NCI-H2107 treated with DMSO at 0.1 percent for 48 hours (cell line): ENCODE measurements at regions not wholly inside any gene's neighbourhood (a gene's known extent, or its start where the extent isn't known, plus 50 kb on each side); places are given as distances from the start of the nearest gene placed in this dataset.
"Not testable (repeated sequence)": the region's sequence is repeated elsewhere in the genome, so short reads cannot be mapped to it uniquely, and the experiment has no call there.

Source experiments
- DNase-seq: peaks from one replicate; lab custom pipeline; 2025; ENCODE audit not compliant: unreplicated experiment; lab: John Stamatoyannopoulos, UW

DNA sequence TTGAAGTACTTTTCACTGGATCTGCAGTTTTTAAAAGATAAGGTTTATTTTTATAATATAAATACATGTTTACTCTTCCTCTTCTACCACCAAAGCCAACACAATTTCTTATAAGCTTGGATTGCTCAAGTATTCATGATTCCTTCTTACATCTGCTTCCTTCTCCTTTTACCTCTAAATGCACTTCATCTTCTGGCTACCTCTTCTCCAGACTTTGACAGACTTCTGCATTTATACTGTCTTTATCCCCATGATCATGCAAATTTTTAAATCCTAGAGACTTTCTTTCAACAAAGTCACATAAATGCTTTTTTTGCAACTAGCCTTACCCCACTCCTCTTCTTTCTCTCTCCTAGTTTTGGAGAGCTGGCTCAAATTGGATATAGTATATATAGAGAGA lies 142.9 kb downstream of the TFAP2B start:
- DNase-seq: no peak

DNA sequence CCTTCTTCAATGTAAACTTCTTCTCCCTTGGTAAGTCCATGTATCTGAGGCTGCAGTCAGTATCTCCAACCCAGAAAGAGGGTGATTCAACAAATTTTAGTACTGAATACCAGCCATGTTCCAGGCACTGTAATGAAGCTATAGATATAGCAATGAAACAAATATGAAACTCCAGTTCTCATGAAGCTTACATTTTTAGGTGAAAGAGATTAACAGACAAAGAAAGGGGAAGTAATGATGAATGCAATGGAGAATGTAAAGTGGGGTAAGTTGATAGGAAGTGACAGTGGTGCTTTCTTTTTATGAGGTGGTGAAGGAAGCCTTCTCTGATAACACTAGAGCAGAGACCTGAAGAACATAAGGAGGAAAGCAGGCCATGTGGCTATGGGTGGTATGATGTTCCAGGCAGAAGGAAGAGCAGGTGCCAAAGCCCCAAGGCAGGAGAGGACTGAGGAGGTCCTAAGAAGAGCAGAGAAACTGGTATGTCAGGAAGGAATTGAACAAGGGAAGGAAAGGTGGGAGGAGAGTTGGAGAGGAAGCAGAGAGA lies 143.6 kb downstream of the TFAP2B start:
- no peak for DNase-seq

DNA sequence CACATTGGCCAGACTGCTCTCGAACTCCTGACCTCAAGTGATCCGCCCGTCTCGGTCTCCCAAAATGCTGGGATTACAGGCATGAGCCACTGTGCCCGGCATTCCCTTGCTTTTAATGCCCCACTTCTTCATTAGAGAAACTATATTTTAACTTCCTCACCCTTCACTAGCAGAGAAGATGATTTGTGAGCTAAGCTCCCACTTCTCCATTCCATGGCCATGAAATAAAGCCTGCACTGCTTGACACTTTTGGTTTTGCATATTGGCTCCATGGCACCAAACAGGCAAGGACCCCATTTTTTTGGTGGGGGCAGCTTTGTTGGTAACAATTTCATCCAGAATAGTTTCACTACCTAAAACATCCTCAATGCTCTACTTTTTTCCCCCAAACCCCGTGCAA lies 145.3 kb downstream of the TFAP2B start:
- no peak for DNase-seq

DNA sequence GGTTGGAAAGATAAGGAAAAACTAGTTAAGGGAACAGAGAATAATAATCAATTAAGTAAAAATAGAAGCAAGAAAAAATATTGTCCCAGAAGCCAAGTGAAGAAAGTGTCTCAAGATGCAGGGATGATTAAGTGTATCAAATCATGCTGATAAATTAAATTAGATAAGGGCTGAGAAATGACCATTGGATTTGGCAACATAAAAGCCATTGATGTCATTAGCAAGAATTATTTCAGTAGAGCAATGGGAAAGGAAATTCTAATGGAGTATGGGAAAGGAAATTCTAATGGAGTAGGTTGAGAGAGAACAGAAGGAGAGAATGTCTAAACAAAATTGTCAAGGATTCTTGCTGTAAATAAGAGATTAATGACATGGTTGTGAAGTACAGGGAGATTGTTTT lies 146.8 kb downstream of the TFAP2B start:
- DNase-seq: no peak

DNA sequence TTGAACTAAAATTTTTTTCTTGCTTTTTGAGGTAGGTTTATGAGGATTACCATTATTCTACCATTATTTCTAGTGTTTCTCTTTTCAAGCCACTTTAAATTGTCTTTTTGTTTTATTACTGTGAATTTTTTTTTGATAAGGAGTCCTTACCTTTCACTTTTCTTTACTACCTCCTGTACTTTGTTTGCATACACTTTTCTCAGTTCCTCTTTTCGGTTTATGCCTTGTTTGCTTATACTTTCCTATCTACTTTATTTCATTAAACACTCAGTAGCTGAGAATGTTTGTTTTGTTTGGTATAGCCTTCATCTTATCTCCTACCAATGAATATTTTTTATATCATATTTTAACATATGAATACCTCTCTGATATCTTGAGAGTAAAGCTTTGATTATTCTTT lies 147.9 kb downstream of the TFAP2B start:
- DNase-seq: no peak

DNA sequence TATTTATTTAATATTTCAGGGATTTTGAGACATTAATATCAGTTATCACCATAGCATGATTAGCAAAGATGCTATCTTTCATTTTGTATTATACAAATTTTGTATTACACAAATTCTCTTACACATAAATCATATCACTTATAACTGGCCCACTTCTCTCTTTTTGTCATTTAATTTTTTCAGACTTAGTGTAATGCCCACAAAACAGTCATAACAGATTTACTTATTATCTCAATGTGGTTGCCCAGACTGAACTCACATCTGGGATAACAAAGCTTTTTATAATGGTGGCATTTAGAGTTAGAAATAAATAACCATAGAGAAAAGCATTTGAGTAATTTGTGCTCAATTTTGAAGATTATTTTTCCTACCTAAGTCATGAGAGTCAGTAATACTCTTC lies 148.3 kb downstream of the TFAP2B start:
- DNase-seq: no peak

DNA sequence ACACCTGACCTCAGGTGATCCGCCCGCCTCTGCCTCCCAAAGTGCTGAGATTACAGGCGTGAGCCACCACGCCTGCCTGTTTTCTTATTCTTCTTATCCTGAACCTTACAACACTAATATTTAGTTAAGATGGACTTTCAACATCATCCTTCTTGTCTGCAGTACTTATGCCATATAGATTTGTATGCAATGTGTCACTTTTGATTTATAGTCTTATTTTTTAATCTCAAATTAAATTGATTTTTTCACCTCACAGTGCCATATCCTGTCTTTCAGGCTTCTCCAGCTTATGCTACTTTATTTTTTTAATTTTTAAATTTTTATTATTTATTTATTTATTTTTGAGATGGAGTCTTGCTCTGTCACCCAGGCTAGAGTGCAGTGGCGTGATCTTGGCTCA lies 149.6 kb downstream of the TFAP2B start:
- not testable (repeated sequence) for DNase-seq

DNA sequence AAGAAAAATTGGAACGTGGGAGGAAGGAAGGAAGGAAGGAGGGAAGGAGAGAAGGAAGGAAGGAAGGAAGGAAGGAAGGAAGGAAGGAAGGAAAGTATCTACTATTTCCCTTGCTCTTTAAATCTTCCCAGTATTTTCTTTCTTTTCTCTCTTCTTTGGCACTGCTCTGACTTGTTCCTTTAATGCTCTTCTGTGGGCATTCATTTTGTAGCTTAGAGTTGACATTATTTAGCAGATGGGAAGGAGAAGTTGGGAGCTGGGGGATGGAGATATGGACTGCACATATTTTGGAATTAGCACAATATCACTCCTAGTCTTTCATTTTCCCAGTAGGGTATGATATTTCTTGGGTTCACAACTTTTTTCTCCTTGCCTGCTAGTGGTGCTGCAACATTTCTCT lies 152.2 kb downstream of the TFAP2B start:
- no peak for DNase-seq

DNA sequence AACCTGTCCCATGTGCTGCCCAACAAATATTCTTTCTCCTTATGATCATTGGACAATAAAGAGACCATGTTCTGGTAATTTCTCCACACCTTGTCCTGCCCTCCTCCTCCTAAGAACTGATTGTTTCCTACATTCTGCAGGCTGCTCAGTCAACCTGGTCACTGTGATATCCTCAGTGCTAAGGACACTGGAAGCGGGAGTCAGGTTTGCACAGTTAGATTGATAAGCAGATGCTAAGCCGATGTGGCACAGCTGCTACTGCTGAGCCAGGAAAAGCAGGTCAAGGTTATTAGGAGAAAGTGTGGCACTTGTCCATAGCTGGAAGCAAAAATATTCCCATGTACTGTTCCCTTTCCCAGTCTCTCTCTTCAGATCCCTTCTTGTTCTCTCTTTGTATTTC lies 154.8 kb downstream of the TFAP2B start:
- DNase-seq: no peak

DNA sequence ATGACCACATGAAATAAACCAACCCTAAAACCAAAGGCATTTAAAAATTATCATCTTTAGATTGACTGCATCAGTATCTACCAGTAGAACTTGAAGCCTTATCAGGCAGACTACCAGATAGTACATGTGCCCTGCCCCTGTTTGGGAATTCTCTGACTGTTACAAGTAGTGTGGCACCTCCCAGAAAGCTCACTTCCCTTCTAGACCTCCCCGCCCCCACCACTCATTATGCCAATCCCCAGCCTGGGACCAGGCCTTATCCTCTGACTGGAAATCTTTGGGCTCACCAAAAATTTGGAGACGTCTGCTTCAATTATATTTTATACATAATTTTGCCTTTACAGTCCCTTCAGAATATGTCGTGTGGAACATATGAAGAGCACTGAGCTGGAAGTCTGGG lies 155.6 kb downstream of the TFAP2B start:
- no peak for DNase-seq

DNA sequence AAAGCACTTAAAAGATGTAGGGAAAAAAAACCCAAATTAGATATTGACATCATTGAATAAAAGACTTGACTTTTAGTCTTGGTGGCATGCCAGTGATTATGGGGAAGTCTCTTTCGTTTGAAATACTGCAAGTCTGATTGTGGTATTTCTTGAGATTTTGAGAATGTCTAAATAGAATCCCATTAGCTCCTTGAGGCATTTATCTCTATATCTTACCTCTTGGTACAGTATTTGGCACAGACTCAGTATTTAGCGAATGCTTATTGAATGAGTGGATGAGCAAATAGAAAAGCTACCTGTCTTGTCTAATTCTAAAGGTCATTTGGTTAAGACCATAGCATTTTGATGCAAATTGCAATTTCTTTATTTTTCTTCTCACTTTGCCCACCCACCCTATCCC lies 156.5 kb downstream of the TFAP2B start:
- no peak for DNase-seq

DNA sequence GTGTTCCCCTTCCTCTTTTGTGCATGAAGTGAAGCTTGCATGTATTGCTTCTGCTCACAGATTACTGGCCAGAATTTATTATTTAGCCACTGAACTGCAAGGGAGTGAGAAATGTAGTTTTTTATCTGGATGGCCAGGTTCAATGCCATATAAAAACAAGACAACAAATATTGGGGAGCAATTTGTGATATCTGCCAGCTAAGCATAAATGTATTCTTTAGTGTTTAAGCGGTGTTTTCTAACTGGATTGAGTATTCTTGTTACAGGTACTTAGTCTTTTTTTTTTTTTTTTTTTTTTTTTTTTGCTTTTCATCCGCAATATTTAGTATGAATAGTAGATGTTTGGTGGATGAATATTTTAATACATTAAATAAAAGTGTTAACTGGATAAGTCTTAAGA lies 158.2 kb downstream of the TFAP2B start:
- DNase-seq: no peak

DNA sequence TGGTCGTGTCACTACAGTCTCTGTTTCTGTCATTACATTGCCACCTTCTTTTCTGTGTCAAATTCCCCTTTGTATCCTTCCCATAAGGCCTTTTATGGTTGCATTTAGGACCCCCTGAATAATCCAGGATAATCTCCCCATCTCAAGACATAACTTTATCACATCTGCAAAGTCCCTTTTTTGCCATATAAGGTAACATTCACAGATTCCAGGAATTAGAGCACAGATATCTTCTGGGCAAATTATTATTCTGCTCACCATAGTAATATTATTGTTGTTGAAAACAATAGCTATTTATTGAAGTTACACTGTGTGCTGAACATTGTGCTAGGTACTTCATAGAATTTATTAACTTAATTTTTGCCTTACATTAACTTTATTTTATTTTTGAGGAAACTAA lies 159.1 kb downstream of the TFAP2B start:
- DNase-seq: no peak

DNA sequence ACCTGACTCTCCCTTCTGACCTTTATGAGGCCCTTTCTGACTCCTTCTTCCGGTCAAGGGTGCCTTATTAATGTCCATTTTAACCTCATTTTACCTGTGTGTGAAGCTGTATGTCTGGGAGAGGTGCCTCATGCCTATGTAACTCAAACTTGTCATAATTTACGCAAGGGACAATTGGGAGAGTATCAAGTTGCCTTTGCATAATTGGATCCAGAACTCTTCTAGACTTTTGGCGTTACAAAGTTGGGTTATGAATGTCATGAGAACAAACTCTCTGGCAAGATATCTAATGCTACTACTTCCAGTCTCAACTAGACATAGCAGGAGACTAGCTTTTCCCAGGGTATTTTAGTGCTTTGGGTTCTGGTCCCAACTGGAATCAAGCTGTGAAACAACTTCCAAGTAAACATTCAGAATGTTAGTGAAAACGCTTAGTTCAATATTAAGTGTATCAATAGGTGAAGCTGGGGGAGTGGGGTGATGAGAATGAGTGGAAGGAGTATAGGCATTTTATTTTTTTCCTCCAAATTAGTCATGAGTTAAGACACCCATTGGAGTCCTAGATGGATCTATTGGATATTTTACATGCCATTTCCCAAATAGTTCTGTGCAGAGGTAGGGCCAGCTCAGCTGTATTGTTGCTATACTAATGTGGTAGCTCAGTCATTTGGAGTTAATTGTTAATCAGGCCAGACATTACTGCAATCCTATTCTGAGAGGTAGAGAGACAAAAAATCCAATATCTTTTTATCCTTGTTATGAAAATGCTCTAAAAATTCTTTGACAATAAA lies 159.9 kb downstream of the TFAP2B start:
- no peak for DNase-seq

DNA sequence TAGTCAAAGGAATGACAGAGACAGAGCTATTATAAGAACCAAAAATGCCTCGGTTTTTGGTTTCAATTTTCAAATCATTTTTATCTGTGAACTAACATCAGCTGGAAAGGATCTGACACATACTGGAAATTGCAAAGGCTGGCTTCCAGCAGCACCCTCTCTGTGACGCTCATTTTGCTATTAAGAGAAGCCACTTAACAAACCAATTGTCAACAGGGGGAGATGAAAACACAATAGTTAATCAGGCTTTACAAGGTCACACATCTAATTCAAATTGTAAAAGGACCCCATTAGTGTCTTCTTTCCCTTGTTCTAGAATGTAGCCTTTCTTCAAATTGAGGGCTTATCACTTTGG lies 160.5 kb downstream of the TFAP2B start:
- no peak for DNase-seq

DNA sequence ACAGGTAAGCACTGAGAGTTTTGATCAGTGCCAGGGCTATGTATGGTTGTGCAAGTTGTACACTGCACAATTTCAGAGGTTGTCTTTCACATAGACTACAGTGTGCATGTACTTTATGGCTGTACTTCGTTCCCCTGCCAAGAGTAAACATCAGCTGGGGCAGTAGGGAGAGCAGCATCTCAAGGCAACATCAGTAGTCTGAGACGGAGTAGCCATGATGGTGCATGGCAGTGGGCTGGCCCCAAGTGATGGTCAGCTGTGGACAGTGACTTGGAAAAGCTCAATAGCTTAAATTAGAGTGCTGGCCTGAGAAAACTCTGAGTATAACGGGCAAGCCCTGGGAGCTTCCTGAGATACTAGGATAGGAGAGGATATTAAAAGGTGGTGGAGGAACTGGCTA lies 165.5 kb downstream of the TFAP2B start:
- no peak for DNase-seq

DNA sequence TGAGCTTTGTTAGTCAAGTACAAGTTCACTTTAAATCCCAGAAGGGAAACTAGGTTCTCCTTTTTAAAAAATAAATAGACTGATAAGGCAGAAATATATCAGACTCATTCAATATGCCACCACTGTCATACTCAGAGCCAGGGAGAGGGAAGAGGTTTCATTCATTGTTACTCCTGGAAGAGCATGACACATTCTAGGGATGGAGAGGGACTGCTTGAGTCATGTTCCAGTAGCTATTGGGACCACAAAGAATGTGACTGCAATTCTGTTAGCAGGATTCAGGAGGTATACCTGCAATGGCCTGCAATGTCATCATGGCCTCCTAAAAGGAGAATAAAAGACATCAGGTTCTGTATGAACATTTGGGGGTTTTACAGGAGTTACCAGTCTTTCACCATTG lies 167.6 kb downstream of the TFAP2B start:
- no peak for DNase-seq

DNA sequence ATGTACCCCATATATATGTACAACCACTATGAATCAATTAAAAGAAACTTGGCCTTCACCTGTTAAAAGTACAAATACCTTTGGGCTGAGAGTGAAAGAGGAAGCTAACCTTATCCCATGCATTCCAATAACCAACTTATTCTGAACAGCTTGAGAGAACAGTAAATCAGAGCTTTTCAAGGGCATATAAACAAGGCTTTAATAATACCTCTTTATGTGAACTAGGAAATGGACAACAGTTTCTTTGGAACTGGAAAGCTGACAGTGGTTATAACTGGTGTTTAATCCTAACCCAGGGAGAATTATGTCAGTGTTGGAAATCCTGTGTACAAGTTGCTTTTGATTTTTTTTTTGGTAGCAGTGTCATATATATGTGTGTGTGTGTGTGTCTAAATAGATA lies 170.5 kb downstream of the TFAP2B start:
- DNase-seq: no peak

DNA sequence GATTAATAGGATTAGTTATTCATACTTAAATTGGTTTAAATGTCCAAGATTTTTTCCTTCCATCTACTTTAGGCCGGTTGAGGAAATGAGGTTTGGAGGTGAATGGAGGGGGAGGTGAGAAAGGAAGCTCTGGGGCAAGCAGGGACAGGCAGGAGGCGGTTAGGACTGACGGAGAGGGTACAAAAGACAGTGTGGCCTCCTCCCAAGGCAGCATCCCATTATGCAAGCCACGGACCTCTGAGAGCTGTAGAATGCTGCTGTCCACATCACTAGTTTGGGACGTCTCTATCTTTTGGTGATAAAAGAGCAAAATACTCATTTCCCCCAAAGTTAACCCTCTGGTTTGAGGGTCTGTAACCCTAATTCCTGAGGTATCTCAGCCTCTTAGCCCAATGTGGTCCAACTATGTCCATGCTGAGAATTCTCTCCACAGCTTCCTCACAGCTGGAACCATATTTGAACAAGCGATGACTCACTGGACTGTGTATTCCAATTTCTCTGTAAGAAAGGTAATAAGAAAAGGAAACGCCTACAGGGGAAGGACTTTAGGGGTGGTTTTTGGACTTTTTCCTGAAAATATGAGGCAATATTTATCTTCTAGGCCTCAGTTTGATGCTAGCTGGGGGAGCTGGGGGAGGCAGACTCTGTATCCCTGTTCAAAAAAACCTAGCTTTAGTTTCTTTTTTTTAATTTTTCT lies 172.2 kb downstream of the TFAP2B start:
- no peak for DNase-seq

DNA sequence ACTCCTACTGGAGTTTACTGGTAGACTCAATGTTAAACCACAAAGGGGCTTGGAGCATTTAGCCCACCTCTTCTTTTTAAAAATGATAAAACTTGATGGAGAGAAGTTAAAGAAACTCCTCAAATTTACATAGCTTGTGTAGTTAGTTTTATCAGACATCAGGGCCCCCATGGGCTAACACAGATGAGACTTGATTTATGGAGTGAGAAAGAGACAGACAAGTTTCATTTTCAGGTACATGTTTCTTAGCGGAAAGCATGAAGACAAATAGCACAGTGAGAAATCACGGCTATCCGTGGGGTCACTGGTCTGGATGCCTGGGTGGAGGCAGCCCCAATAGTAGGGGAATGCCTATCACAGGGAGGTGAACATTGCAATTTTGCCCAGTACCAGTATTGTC lies 173.6 kb downstream of the TFAP2B start:
- no peak for DNase-seq

DNA sequence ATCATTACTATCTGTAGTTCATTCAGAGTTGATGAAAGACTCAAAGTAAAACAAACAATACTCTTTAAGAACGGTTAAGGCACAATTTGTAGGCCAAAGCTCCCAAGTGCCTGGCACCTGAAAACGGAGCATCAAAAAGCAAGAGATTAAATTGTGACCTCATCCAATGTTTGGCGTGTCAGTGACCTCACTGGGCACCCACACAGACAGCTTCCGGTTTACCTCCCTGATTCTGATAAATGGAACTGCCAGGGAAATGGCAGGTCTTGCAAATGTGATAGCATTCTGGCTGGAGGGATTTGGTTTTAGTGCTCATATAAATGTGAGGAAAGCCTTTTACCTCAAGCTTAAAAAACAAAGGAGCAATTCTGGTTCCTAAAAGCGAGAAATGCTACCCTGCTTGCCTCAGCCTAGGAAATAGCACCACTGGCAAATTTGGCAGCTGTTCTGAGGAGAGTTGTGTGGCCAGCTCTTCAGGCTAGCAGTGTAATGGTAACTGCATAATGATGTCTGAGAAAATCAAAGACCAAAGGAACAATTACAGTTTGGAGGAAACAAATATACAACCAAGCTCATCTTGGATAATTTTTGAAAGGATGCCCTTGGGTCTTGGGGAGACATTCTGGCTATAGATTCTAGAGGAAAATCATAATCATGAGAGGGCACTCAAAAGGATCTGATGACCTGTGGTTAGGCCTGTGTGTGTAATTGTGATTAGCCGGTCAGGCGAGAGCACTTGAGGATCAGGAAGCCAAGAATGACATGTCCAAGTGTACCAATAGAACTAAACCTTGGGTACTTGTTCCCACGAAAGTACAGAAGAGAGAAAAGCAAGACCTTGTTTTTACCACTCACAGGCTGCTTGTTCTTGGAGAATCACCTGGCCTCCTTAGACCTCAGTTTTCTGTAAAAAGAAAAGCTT lies 174.3 kb downstream of the TFAP2B start:
- DNase-seq: no peak
